Activated gamma-delta T cell treated with Interleukin-2 at 50 U/mL for 16 hours (primary cell): ENCODE measurements at regions not wholly inside any gene's neighbourhood (a gene's known extent, or its start where the extent isn't known, plus 50 kb on each side); places are given as distances from the start of the nearest gene placed in this dataset.
"Not testable (repeated sequence)": the region's sequence is repeated elsewhere in the genome, so short reads cannot be mapped to it uniquely, and the experiment has no call there.

ENCODE experiments used
- DNase-seq: peaks from one replicate; pipeline ENCODE4 v3.0.0-alpha.2; 2020

DNA sequence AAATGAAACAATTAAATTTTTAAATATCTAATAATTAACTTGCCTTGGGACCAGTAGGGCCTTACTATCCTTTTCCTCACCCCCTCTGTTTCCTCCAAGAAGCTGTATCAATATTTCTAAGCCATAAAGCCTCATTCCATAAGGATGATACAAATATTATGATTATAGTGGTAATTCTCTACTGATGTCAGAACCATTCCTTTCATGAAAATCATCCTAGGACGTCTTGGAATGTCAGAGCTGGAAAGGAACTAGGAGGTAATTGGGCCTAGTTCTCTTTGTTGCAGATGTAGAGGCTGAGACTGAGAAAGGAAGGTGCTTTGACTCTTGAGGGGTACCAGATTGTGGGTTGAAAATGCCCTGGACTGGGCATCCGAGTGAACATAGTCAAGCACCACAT lies 766.7 kb upstream of the GHITM start:
- DNase-seq, result no peak

DNA sequence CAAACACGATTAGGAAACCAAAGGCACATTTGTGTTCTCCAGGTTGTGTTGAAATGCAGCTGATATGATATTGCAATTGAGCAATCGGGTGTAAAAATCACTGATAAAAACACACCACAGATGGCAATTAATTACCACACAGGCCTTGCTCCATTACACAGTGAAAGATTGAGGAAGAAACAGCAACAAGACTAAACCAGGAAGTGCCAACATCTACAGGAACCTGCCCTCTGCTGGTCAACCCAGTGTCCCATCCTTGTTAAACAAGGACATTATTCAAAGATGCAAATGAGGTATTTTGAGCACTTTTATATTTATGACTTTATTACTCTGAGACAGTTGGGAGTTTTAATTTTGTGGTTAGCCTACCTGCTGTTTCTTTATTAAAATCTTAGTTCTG lies 765.6 kb upstream of the GHITM start:
- DNase-seq, result no peak

DNA sequence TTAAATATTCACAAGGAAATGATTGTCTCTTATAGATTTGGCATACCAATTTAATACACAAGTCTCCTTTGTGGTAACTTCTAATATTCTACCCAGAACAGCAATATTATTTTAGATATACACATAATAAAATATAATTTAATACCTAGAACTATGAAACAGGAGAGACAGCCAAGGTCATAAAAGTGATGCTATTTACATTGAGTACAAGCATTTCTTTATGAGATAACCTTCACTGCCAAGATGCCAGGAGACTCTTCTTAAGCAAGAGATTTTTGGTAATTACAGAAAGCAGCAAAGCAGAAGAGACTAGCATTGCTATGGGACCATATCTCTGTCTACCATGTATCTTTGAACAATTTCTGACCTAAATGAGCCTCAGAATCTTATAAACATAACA lies 764.6 kb upstream of the GHITM start:
- no peak for DNase-seq

DNA sequence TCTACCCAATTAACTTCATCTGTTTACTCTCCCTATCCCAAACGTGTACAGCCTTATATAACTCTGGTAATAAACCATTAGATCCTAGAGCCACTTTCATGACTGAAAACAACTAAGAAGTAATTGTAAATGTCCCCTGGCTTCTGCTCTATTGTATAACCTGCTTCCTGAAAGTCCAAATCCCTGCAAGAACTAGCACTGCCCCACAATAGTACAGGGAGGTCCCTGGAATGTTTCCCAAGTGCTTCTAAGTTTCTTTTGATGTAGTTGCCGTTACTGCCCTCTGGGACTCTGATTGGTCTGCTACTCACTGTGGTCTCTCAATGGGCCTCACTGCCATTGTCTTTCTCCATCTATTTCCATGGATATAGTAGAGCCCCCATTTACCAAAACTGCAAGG lies 764.0 kb upstream of the GHITM start:
- no peak for DNase-seq

DNA sequence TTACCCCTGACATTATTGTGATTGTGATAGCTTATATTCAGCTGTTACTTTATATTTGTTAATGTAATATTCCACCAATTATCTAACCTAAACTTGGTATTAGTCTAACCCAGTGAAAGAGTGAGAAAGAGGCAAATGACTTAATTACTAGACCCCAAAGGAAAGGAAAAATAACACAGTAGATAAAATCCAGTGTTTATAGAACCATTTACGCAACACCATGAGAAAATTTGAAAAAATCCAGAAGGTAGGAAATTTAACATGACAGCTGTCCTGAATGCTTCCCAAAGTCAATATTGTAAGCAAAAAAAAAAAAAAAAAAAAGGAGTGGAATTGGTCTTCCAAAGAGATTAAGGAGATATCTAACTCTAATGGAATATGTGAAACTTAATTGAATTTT lies 741.5 kb upstream of the GHITM start:
- DNase-seq, result no peak

DNA sequence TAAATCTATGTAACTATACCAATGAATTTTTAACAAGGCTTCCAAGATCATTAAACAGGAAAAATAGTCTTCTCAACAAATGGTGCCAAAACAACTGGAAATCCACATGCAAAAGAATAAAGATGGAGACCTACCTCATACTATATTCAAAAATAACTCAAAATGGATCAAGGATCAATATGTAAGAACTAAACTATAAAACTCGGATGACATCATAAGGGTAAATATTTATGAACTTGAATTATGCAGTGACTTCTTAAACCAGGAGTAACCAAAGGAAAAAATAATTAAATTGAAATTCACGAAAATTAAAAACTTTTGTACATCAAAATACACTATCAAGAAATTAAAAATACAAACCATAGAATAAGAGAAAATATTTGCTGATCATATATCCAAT lies 728.7 kb upstream of the GHITM start:
- DNase-seq, result no peak

DNA sequence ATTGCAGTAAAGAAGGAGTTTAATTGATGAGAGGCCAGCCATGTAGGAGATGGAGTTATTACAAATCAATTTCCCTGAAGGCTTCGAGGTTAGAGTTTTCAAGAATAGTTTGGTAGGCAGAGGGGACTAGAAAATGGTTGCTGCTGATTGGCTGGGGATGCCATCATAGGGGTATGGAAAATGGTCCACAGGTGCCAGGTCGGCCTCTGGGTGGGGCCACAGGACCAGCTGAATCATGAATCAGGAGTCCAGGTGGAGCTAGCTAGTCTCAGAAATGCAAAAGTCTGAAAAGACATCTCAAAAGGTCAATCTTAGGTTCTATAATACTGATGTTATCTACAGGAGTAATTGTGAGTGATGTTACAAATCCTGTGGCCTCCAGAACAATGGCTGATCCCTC lies 714.0 kb upstream of the GHITM start:
- DNase-seq, result no peak

DNA sequence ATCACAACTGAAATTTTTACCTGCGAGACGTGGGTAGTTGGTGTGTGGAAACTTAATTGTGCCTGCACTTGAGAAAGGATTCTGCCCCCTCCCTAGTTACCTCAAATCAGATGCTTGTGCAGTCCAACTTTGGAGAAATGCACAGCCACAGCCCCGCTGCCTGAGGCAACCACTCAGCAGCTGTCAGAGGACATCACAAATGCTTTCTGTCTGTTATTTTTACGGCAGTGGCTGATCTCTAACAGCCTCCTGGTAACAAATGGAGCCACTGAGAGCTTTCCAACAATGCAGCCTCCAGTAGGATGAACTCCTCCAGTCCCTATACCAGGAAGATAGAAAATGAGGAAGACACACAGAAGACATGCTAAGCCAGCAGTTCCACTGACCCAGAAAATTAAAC lies 712.2 kb upstream of the GHITM start:
- DNase-seq, result no peak

DNA sequence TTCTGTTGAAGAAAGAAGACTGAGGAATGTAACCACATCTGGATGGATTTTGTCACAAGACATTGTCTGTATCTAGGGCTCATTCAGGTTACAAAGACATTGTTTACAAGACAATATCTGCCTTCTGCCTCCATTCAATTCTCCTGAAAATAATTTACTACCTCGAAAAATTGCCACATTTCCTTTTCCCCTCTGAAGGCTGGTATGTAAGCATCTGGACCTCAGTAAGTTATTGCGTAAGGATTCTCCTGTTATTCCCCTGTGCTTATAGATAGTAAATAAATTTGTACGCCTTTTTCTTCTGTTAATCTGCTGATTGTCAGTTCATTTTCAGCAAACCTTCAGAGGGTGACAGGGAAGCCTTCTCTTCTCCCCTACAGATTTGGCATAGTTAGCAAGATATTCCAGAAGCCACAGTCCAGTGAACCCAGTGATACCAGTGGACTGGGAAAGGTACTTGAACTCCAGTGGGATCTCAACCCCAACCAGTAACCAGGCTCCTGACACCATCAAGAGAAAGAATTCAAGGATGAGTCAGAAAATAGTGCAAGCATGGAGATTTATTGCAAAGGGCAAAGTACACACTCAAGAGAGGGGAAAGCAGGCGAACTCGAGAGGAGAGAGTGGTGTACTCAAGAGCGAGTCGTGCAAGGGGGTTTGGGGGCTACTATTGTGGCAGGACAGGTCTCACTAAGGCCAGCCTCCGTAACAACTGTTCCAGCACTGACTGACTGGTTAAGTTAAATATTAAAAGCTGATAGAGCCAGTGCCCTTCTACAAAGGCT lies 706.9 kb upstream of the GHITM start:
- DNase-seq, result no peak

DNA sequence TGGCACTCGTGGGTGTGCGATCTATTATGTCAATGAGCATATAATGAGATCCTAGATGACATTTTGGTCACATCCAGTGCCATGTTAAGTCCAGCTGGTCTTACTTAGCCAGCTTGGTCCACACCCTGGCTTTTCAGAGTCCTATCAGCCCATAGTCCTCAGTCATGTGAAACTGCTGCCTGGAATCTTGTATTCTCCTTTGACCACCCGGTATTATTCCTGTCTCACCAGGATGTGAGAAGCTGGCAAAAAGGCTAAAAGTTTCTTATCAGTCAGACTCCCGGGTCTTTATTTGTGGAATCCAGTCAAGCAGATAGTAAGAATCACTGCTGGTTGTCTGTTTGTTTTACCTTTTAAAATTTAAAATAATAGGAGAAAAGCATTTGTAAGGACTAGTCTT lies 705.6 kb upstream of the GHITM start:
- DNase-seq, result no peak

DNA sequence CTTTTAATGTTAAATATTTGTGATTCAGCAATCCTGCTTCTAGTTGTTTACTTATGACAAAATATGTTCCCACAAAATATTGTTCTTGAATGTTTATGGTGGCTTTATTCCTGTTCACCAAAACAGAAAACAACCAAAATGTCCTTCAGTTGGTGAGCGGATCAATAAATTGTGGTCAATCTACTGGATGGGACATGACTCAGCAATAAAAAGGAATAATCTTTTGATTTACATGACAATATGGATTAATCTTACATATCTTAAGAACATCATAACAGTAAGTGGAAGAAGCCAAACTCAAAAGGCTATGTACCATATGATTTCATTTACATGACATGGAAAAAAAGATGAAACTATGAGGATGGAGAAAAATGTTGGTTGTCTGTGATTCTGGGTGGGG lies 691.3 kb upstream of the GHITM start:
- no peak for DNase-seq

DNA sequence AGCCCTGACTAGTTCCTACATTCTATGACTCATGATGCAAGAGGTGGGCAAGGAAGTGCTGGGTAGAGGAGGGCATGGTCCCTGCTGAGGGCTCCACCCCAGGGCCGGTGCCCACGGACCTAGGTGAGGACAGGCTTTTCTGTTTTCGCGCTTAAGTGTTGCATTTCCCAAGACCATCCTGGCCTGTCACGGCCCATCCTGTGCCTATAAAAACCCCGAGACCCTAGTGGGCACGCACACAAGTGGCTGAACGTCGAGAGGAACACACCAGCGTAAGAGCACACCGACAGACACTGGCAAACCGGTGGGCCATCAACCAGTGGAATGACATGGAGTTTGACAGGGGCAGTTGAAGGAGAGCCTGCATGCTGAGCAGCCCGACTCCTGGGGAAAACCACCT lies 680.7 kb upstream of the GHITM start:
- no peak for DNase-seq

DNA sequence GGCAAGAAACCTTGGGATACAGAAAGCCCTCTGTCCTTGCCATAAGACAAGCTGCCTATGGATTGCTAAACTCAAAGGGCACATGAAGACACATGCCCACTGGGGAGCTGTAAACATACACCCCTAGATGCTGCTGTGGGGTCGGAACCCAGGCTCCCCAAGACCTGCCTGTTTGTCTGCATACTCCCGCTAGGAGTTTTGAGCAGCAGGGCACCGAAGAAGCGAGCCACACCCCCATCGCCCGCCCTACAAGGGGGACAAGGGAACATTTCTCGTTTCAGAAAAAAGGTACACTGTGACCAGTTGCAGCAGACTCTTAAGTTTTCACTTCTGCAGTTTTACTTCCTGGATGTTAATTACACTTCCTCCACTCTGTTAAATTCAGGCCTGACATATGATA lies 680.2 kb upstream of the GHITM start:
- no peak for DNase-seq

DNA sequence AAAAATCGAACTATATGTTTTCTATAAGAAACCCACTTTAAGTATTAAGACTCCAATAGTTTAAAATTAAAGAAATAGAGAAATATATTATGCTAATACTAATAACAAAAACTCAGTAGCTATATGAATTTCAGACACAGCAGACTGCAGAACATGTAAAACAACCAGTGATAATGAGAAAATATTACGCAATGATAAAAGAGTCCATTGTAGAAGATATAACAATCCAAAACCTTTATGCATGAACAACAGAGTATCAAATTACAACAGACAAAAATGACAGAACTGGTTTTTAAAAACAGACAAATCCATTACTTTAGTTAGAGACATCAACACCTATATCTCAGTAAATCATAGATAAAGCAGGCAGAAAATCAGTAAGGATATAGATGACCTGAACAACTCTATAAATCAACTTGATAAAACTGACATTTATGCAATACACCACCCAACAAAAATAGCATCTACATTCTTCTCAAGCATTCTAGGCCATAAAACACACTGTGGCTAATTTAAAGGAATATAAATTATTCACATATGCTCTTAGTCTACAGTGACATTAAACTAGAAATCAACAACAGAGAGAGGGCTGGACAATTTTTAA lies 669.5 kb upstream of the GHITM start:
- DNase-seq, result no peak

DNA sequence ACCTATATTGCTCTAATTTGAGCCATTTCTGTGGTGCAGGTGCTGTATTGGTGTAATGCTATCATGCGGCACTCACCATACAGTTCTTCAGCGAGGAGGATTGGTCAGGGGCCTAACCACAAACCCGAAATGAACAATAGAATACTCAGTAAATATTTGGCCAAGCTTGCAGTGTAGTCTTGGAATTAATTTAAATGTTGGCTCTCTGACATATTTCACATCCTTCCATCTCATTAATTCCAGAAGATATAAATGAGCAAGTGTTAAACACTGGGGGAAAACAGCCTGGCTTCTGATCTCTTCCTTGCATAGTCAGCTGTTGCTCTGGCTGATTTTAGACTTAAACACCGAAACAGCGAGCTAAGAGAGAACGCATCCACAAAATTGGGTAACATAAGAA lies 663.1 kb upstream of the GHITM start:
- no peak for DNase-seq

DNA sequence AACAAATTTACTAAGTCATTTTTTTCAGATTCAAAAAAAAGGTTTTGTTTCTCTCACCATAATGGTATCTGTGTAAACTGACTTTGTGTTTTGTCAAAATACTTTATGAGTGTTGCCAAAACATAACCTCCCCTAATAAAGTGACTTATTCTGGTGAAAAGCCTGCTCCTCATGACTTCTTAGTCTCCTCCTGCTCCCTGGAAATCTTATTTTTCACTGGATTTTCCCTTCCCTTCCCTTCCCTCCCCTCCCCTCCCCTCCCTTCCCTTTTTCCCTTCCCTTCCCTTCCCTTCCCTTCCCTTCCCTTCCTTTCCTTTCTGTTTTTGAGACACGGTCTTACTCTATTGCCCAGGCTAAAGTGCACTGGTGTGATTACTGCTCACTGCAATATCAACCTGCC lies 650.1 kb upstream of the GHITM start:
- DNase-seq, result no peak

DNA sequence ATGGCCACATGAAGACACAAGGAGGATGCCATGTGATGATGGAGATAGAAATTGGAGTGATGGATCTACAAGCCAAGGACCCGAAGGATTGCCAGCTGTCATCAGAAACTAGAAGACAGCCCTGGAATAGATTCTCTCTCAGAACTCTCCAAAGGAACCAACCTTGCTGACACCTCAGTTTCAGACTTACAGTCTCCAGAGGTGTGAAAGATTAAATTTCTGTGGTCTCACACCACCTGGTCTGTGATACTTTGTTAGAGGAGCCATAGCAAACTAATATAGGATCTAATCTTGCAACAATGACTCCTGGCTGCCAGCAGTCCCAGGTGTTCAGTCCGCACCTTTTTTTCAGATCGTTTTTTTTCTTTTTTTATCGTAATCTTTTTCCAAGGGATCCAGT lies 647.3 kb upstream of the GHITM start:
- no peak for DNase-seq

DNA sequence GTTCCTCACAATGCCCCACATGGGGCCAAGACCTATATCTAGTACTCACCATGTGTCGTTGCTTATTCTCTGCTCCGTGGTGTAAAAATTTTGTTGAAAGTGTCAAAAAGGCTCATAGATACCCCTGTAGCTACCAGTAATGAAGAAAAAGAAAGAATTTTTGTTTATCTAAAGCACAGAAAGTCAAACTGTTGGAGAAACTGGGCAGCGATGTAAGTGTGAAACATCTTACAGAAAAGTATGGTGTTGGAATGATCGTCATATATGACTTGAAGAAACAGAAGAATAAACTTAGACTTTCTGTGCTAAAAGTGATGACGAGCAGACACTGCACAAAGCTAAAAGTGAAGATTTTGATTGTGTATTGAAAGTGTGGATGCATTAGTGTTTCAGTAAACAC lies 626.6 kb upstream of the GHITM start:
- DNase-seq, result no peak

DNA sequence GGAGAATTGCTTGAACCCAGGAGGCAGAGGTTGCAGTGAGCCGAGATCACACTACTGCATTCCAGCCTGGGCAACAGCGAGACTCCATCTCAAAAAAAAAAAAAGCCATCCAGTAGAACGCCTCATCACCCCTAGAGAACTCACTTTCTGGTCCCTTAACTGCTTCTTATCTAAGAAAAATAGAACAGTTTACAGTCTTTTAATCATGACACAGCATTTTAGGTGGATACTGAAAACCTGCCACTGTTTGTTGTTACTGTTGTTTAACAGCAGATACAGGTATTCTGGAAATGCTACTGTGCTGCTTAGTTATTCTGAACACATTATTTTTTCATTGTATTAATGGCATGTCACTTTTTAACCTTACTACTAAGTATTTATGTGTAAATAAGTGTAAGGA lies 624.3 kb upstream of the GHITM start:
- no peak for DNase-seq

DNA sequence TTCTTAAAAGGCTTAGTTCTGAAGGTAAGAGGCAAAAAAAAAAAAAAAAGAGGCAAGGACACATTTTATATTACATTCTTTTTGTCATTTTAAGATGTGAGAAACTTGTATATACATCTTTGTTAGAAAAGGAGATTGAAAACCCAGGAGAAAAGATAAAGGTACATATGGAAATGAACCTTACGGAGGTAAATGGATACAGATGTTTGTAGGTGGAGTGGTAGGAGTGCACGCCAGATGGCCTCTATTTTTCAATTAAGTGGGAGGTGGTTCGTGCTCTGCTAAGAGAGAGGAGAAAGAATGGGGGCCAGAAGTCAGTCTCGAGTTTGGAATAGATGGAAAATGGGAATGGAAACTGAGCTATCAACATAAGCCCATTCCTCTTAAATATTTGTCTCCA lies 622.5 kb upstream of the GHITM start:
- DNase-seq, result no peak

DNA sequence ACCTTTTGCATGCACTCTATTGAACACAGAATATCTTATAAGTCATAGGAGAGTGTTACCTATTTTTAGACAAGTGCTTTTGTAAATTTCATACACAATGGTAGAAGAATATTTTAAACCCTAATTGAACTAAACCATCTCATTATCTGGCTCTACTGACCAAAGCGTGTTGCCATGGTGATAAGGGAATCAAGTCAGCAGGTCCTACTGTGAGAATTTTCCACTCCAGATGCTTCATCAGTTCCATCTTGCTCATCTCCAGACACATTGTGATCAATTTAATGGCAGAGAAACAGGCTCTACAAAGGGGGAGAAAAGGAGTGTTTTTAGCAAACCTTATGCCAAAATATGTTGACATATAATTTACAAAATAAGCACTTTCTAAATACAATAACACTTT lies 621.9 kb upstream of the GHITM start:
- DNase-seq, result no peak

DNA sequence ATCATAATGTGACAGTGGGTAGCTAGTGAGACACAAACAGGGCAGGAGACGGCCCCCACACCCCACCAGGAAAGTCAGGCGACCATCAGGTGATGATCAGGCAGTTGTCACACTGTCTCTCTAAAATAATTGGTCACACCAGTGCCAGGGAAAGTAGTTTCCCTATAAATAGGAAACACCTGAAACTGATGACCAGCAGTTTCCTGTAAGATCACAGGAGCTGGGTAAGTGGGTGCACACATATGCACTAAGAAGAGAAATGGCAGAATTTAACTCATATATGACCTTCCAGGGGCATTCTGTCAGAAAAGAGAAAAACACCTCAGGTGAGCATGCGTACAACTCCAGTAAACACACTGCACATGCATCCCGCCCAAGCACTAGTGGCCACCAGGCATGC lies 620.5 kb upstream of the GHITM start:
- DNase-seq, result no peak

DNA sequence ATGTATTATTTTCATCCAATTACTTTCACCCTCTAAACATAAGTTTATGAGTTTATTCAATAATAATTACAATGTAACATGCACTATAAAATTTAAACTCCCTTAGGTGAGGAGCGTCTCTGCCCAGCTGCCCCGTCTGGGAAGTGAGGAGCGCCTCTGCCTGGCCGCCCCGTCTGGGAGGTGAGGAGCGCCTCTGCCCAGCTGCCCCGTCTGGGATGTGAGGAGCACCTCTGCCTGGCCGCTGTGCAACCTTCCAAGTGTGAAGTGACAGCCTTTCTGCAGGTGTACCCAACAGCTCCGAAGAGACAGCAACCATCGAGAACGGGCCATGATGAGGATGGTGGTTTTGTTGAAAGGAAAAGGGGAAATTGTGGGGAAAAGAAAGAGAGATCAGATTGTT lies 618.9 kb upstream of the GHITM start:
- DNase-seq, result not testable (repeated sequence)

DNA sequence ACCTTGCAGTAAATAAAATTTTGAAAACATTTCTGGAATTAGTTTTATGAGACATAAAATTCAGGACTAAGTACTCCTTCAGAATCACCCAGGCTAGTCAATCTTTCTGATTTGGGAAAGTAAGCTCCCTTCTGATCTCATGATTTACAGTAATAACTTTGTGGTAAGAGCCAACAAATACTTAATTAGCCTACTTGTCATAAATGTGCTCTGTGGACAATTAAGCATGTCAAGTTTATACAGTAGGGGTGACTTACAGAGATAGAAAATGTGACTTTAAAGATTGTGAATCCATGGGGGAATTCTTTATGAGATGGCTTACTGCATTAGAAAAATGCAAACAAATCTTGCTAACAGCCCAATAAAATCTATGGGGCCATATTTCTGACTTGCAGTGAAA lies 616.9 kb upstream of the GHITM start:
- no peak for DNase-seq

DNA sequence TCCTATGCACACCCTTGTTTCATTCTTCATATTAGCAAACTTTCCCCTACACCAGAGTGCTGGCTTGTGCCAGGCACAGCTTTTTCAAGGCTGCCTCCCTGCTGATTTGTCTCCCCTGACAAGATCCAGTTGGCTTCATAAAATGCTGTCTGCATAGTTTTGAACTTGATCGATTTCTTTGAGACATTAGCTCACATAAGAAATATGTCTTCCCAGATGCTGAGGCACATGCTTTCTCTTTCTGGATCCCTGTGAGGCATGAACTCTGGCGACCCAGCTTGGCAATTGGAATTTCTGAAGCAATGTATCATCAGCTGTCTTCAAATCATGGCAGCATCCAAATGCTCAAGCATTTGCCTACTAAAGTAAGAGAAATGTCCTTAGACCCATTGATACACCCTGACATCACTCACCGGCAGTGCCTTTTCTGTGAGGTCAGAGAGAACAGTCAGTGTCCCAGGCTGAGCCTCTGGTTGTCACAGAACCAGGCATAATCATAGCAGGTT lies 616.4 kb upstream of the GHITM start:
- no peak for DNase-seq
